IMR-90 (cell line): ENCODE measurements at regions not wholly inside any gene's neighbourhood (a gene's known extent, or its start where the extent isn't known, plus 50 kb on each side); places are given as distances from the start of the nearest gene placed in this dataset.
A peak's percentile ranks its signal among the peaks of the same experiment; 100 is the strongest.

ENCODE experiments used
- CEBPB ChIP-seq: IDR thresholded peaks from 2 replicates; pipeline ENCODE4 v1.6.1; 2012; ENCODE audit warnings: low read depth, low read length, improper control_type of control experiment
- CHD1 ChIP-seq: IDR thresholded peaks from 2 replicates; pipeline ENCODE4 v1.6.1; 2012; ENCODE audit warnings: low read depth, low read length, improper control_type of control experiment
- CTCF ChIP-seq: conservative IDR thresholded peaks from 2 replicates; pipeline ENCODE4 v1.5.1; 2012; ENCODE audit warnings: mild to moderate bottlenecking, low read depth, low read length, improper control_type of control experiment
- FOS ChIP-seq: fragments of 150-350 bp; IDR thresholded peaks from 2 replicates; pipeline ENCODE4 v1.6.1; 2016; ENCODE audit warnings: low read depth, low read length
- MAFK ChIP-seq: IDR thresholded peaks from 2 replicates; pipeline ENCODE4 v1.6.1; 2012; ENCODE audit warnings: low read depth, low read length, improper control_type of control experiment
- MAZ ChIP-seq: IDR thresholded peaks from 2 replicates; pipeline ENCODE4 v1.6.1; 2012; ENCODE audit warnings: low read depth, mild to moderate bottlenecking, low read length, improper control_type of control experiment, moderate library complexity, borderline replicate concordance
- NFE2L2 ChIP-seq: fragments of 150-350 bp; IDR thresholded peaks from 2 replicates; pipeline ENCODE4 v1.6.1; 2016; ENCODE audit warnings: low read depth, mild to moderate bottlenecking, low read length
- POLR2A ChIP-seq: IDR thresholded peaks from 2 replicates; pipeline ENCODE4 v1.6.1; 2012; ENCODE audit warnings: mild to moderate bottlenecking, low read depth, low read length
- RFX5 ChIP-seq: IDR thresholded peaks from 2 replicates; pipeline ENCODE4 v1.8.0; 2012; ENCODE audit warnings: low read depth, mild to moderate bottlenecking, low read length, moderate library complexity
- SMC3 ChIP-seq: fragments of 150-350 bp; IDR thresholded peaks from 2 replicates; pipeline ENCODE4 v1.6.1; 2016; ENCODE audit warnings: low read depth, mild to moderate bottlenecking, antibody characterized with exemption, low read length, moderate library complexity
- USF2 ChIP-seq: fragments of 150-350 bp; IDR thresholded peaks from 2 replicates; pipeline ENCODE4 v1.6.1; 2017; ENCODE audit warnings: mild to moderate bottlenecking, antibody characterized with exemption, low read length, low read depth
- TF ChIP-seq, protein P1 (sequence below): fragments of 150-350 bp; IDR thresholded peaks from 2 replicates; pipeline ENCODE4 v1.6.1; 2016; ENCODE audit warnings: low read depth, mild to moderate bottlenecking, low read length, moderate library complexity, borderline replicate concordance

- 0 out of 2 replicates have a peak, but pooled peaks have one; percentile 12 for TF ChIP-seq CTCF
- TF ChIP-seq USF2 = no peak
- TF ChIP-seq, protein P1, sequence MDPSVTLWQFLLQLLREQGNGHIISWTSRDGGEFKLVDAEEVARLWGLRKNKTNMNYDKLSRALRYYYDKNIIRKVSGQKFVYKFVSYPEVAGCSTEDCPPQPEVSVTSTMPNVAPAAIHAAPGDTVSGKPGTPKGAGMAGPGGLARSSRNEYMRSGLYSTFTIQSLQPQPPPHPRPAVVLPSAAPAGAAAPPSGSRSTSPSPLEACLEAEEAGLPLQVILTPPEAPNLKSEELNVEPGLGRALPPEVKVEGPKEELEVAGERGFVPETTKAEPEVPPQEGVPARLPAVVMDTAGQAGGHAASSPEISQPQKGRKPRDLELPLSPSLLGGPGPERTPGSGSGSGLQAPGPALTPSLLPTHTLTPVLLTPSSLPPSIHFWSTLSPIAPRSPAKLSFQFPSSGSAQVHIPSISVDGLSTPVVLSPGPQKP = no peak
- no peak for TF ChIP-seq RFX5
- no peak for TF ChIP-seq POLR2A
- TF ChIP-seq MAFK = no peak
- TF ChIP-seq CHD1 = no peak
- no peak for TF ChIP-seq SMC3
- peak; percentile 70; the same call in 1 of the 2 replicates for TF ChIP-seq FOS
- peak; percentile 89 for TF ChIP-seq CEBPB
- no peak for TF ChIP-seq NFE2L2
- TF ChIP-seq MAZ = no peak
Measured at GRCh38 chr20:12166053-12166717, 248.5 kb downstream of the BTBD3 start.
